Mesenchymal stem cell (in vitro differentiated cells and primary cell): ENCODE measurements at regions not wholly inside any gene's neighbourhood (a gene's known extent, or its start where the extent isn't known, plus 50 kb on each side); places are given as distances from the start of the nearest gene placed in this dataset.

Source experiments
- DNase-seq: peaks from one replicate; pipeline ENCODE4 v3.0.0-alpha.2; 2013
- H2AFZ ChIP-seq: one replicate; pipeline ENCODE4 v1.6.1; 2013; ENCODE audit warnings: low read depth, mild to moderate bottlenecking, control low read depth, inconsistent platforms, low read length, moderate library complexity
- H2AK5ac ChIP-seq: 2 replicates; pipeline ENCODE4 v1.6.1; 2013; ENCODE audit warnings: low read length, moderate library complexity, mild to moderate bottlenecking, inconsistent platforms; ENCODE audit not compliant: severe bottlenecking
- H2BK120ac ChIP-seq: one replicate; pipeline ENCODE4 v1.6.1; 2013; ENCODE audit warnings: low read depth, mild to moderate bottlenecking, inconsistent platforms, low read length, moderate library complexity
- H2BK12ac ChIP-seq, 2 experiments: one replicate each; pipeline ENCODE4 v1.6.1; 2013; ENCODE audit warnings: inconsistent platforms in 2 of 2, low read length in 2 of 2, mild to moderate bottlenecking in 2 of 2, moderate library complexity in 2 of 2, control low read depth in 1 of 2
- H2BK15ac ChIP-seq: one replicate; pipeline ENCODE4 v1.6.1; 2013; ENCODE audit warnings: mild to moderate bottlenecking, low read depth, inconsistent platforms; ENCODE audit not compliant: poor library complexity, severe bottlenecking
- H2BK5ac ChIP-seq: 2 replicates; pipeline ENCODE4 v1.6.1; 2013; ENCODE audit warnings: low read depth, mild to moderate bottlenecking, low read length, control low read depth, inconsistent platforms; ENCODE audit not compliant: poor library complexity, severe bottlenecking
- H3K14ac ChIP-seq, 2 experiments: one replicate each; pipeline ENCODE4 v1.6.1; 2013; ENCODE audit warnings: inconsistent platforms in 2 of 2, low read length in 2 of 2, control low read depth in 1 of 2, mild to moderate bottlenecking in 1 of 2, moderate library complexity in 1 of 2
- H3K18ac ChIP-seq, 2 experiments: one replicate each; pipeline ENCODE4 v1.6.1; 2013; ENCODE audit warnings: inconsistent platforms in 2 of 2, low read length in 2 of 2, control low read depth in 1 of 2, low read depth in 1 of 2, mild to moderate bottlenecking in 1 of 2
- H3K23ac ChIP-seq, 2 experiments: one replicate each; pipeline ENCODE4 v1.6.1; 2013; ENCODE audit warnings: inconsistent platforms in 2 of 2, low read length in 2 of 2, mild to moderate bottlenecking in 2 of 2, moderate library complexity in 2 of 2, control low read depth in 1 of 2
- H3K27ac ChIP-seq: 2 replicates; pipeline ENCODE4 v1.5.1; 2013; ENCODE audit warnings: mild to moderate bottlenecking, moderate library complexity, low read length, control low read depth, inconsistent platforms; ENCODE audit not compliant: poor library complexity, severe bottlenecking
- H3K27me3 ChIP-seq, 2 experiments: 2 replicates each; pipeline versions ENCODE4 v1.6.1 to v1.7.0; 2013; ENCODE audit warnings: low read length in 2 of 2, mild to moderate bottlenecking in 2 of 2, moderate library complexity in 2 of 2, control low read depth in 1 of 2, inconsistent platforms in 1 of 2; ENCODE audit not compliant: control insufficient read depth in 1 of 2, insufficient read depth in 1 of 2
- H3K36me3 ChIP-seq, 2 experiments: 2 replicates each; pipeline versions ENCODE4 v1.6.1 to v1.7.0; 2013; ENCODE audit warnings: low read length in 2 of 2, control low read depth in 1 of 2, inconsistent platforms in 1 of 2, low read depth in 1 of 2, mild to moderate bottlenecking in 1 of 2; ENCODE audit not compliant: insufficient read depth in 2 of 2, control insufficient read depth in 1 of 2
- H3K4ac ChIP-seq, 2 experiments: one replicate each; pipeline ENCODE4 v1.6.1; 2013; ENCODE audit warnings: inconsistent platforms in 2 of 2, low read length in 2 of 2, mild to moderate bottlenecking in 2 of 2, moderate library complexity in 2 of 2, control low read depth in 1 of 2, low read depth in 1 of 2
- H3K4me1 ChIP-seq: 2 replicates; pipeline ENCODE4 v1.6.1; 2013; ENCODE audit warnings: low read depth, low read length, control low read depth; ENCODE audit not compliant: control insufficient read depth, insufficient read depth
- H3K4me2 ChIP-seq: 2 replicates; pipeline ENCODE4 v1.6.1; 2013; ENCODE audit warnings: low read length, mild to moderate bottlenecking, inconsistent platforms; ENCODE audit not compliant: poor library complexity, severe bottlenecking
- H3K4me3 ChIP-seq, 2 experiments: 2 replicates each; pipeline versions ENCODE4 v1.5.1 to v1.7.0; 2013; ENCODE audit warnings: low read length in 2 of 2, mild to moderate bottlenecking in 2 of 2, control low read depth in 1 of 2, low read depth in 1 of 2; ENCODE audit not compliant: insufficient read depth in 1 of 2
- H3K79me1 ChIP-seq: replicated peaks from 2 replicates; pipeline ENCODE4 v1.6.1; 2013; ENCODE audit warnings: mild to moderate bottlenecking, control low read depth, low read length, inconsistent platforms; ENCODE audit not compliant: poor library complexity, severe bottlenecking
- H3K9ac ChIP-seq: 2 replicates; pipeline ENCODE4 v1.7.0; 2013; ENCODE audit warnings: mild to moderate bottlenecking, low read length, moderate library complexity
- H3K9me3 ChIP-seq: 2 replicates; pipeline ENCODE4 v1.7.0; 2013; ENCODE audit warnings: mild to moderate bottlenecking, low read length; ENCODE audit not compliant: control insufficient read depth
- H4K8ac ChIP-seq: one replicate; pipeline ENCODE4 v1.6.1; 2013; ENCODE audit warnings: inconsistent platforms, mild to moderate bottlenecking, low read length, moderate library complexity
- H4K91ac ChIP-seq: one replicate; pipeline ENCODE4 v1.6.1; 2013; ENCODE audit warnings: mild to moderate bottlenecking, low read length, inconsistent platforms
- WGBS: methylation state at CpG from one replicate; pipeline ENCODE4 v1.1.7; 2013; ENCODE audit warnings: mixed read lengths; 5-methylcytosine and 5-hydroxymethylcytosine counted together

- Histone ChIP-seq H2BK15ac (no peak overlapping the region), H2BK120ac (no peak overlapping the region), H3K4me1 (no peaks in the 10 kb centered on the region), H2AFZ (no peak overlapping the region), H3K79me1 (no peaks in the 10 kb centered on the region), H4K8ac (no peak overlapping the region), H4K91ac (no peak overlapping the region), H3K18ac (no peak overlapping the region), H2BK5ac (no peak overlapping the region), H3K23ac (no peak overlapping the region), H3K9me3 (peaks cover 8% of the 10 kb centered on the region), H3K4me3 (no peak overlapping the region), H3K9ac (no peak overlapping the region), H3K27ac (no peak overlapping the region), H3K4ac (no peak overlapping the region), H3K14ac (no peak overlapping the region), H3K4me2 (no peak overlapping the region), H3K36me3 (no peaks in the 10 kb centered on the region), H3K27me3 (peaks cover 0 to 6% of the 10 kb centered on the region in 2 experiments), H2BK12ac (no peak overlapping the region), H2AK5ac (no peak overlapping the region)
- no CpG with 5 or more reads among the region's 1 CpG for WGBS
- DNase-seq: no peak
Measured at GRCh38 chr5:116658830-116659229, 84.2 kb upstream of the SEMA6A start.

DNA sequence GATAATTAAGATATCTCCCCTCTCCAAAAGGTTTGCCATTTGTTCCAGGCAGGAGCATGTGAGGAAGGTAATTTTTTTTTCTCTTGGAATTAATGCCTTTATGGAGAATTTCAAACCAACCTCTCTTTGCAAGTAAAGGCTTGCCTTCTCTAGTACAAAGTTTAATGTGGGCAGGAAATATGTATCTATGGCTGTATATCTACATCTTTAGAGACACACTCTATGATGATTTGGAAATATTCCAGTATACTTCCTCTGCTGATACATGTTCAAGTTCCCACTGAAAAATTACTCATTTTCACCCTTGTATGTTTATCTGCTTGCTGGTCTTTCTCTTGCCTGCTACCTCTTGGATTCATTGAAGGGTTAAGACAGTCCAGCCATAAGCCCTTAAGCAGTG, 83.5 kb upstream of the SEMA6A start:
- Histone ChIP-seq H3K9ac (no peak overlapping the region), H3K4me2 (no peak overlapping the region), H3K27me3 (peaks cover 0 to 6% of the 10 kb centered on the region in 2 experiments), H3K4me3 (no peak overlapping the region), H2BK12ac (no peak overlapping the region), H2BK120ac (no peak overlapping the region), H3K79me1 (no peaks in the 10 kb centered on the region), H3K27ac (no peak overlapping the region), H4K91ac (no peak overlapping the region), H3K4ac (no peak overlapping the region), H3K14ac (no peak overlapping the region), H3K9me3 (peaks cover 8% of the 10 kb centered on the region), H3K36me3 (no peaks in the 10 kb centered on the region), H2BK5ac (no peak overlapping the region), H3K23ac (no peak overlapping the region), H2AFZ (no peak overlapping the region), H3K4me1 (no peaks in the 10 kb centered on the region), H4K8ac (no peak overlapping the region), H2AK5ac (no peak overlapping the region), H2BK15ac (no peak overlapping the region), H3K18ac (no peak overlapping the region)
- no peak for DNase-seq

GRCh38 chr5:116655431-116655830, 80.8 kb upstream of the SEMA6A start:
- no peaks in the 10 kb centered on the region for H3K9me3 ChIP-seq
- H3K79me1 ChIP-seq: no peaks in the 10 kb centered on the region
- H3K4me2 ChIP-seq: no peak overlapping the region
- no peak overlapping the region for H2BK5ac ChIP-seq
- no peak overlapping the region for H4K8ac ChIP-seq
- H2BK120ac ChIP-seq: no peak overlapping the region
- H3K23ac ChIP-seq: no peak overlapping the region
- no peak overlapping the region for H3K27ac ChIP-seq
- no peak overlapping the region for H3K18ac ChIP-seq
- 86% methylated on average over 1 of the region's 3 CpGs for WGBS
- H2AFZ ChIP-seq: no peak overlapping the region
- H3K4ac ChIP-seq: no peak overlapping the region
- H3K4me1 ChIP-seq: no peaks in the 10 kb centered on the region
- H2AK5ac ChIP-seq: no peak overlapping the region
- H2BK12ac ChIP-seq: no peak overlapping the region
- no peak overlapping the region for H3K9ac ChIP-seq
- H3K27me3 ChIP-seq: peaks cover 0 to 4% of the 10 kb centered on the region in 2 experiments
- H3K14ac ChIP-seq: no peak overlapping the region
- no peak overlapping the region for H3K4me3 ChIP-seq
- no peak overlapping the region for H2BK15ac ChIP-seq
- no peak for DNase-seq
- H3K36me3 ChIP-seq: no peaks in the 10 kb centered on the region
- no peak overlapping the region for H4K91ac ChIP-seq

DNA sequence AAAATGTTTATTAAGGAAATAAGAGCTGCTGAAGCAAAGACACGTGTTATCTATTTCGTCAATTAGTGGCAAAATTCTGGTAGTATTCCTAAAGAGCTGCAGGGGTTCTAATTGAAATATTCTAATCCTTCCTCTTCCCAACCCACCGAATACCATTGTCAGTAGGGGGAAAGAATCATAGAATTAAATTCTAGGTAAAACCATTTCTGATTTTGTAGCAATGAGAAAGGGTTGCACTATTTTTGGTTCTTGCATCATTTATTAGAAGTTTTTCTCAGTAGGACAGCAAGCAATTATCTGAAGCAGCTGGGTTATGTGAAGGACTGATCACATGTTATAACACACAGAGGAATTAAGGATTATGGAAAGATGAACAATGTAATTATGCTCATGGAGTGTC, 80.3 kb upstream of the SEMA6A start:
- no peak overlapping the region for H2BK120ac ChIP-seq
- no peak overlapping the region for H4K8ac ChIP-seq
- H3K9me3 ChIP-seq: no peaks in the 10 kb centered on the region
- H2BK12ac ChIP-seq: no peak overlapping the region
- no peak overlapping the region for H2BK15ac ChIP-seq
- no peak overlapping the region for H3K23ac ChIP-seq
- H3K36me3 ChIP-seq: no peaks in the 10 kb centered on the region
- H3K4me1 ChIP-seq: no peaks in the 10 kb centered on the region
- H2AFZ ChIP-seq: no peak overlapping the region
- H2AK5ac ChIP-seq: no peak overlapping the region
- 75% methylated on average over 3 of the region's 3 CpGs for WGBS
- no peak overlapping the region for H4K91ac ChIP-seq
- DNase-seq: no peak
- no peak overlapping the region for H3K9ac ChIP-seq
- H3K27me3 ChIP-seq: peaks cover 0 to 4% of the 10 kb centered on the region in 2 experiments
- H3K18ac ChIP-seq: no peak overlapping the region
- no peak overlapping the region for H3K14ac ChIP-seq
- H3K4me3 ChIP-seq: no peak overlapping the region
- no peaks in the 10 kb centered on the region for H3K79me1 ChIP-seq
- H3K4ac ChIP-seq: no peak overlapping the region
- H3K4me2 ChIP-seq: no peak overlapping the region
- H2BK5ac ChIP-seq: no peak overlapping the region
- H3K27ac ChIP-seq: no peak overlapping the region
